Peyer's patch (tissue), 4 donors: ENCODE measurements at regions not wholly inside any gene's neighbourhood (a gene's known extent, or its start where the extent isn't known, plus 50 kb on each side); places are given as distances from the start of the nearest gene placed in this dataset.

Experiments
- DNase-seq, 3 donors: peaks; one replicate each; pipeline ENCODE4 v3.0.0-alpha.2; 2017 to 2019
- H3K27ac ChIP-seq, 4 donors: fragments of 200-600 bp; sonication (generic); one replicate each; pipeline ENCODE4 v1.5.1; 2016 to 2019
- H3K27me3 ChIP-seq, 2 donors: fragments of 200-600 bp; sonication (generic); one replicate each; pipeline ENCODE4 v1.5.1; 2019
- H3K36me3 ChIP-seq, 3 donors: fragments of 200-600 bp; sonication (generic); one replicate each; pipeline ENCODE4 v1.5.1; 2016 to 2019
- H3K4me1 ChIP-seq, 4 donors: fragments of 200-600 bp; sonication (generic); one replicate each; pipeline ENCODE4 v1.5.1; 2016 to 2019
- H3K4me3 ChIP-seq, 4 donors: fragments of 200-600 bp; sonication (generic); 1 replicate in 3 of 4; 2 replicates in 1 of 4; pipeline ENCODE4 v1.5.1; 2016 to 2019; ENCODE audit warnings: mild to moderate bottlenecking in 1 of 4
- H3K9me3 ChIP-seq, 4 donors: fragments of 200-600 bp; sonication (generic); one replicate each; pipeline ENCODE4 v1.5.1; 2016 to 2019; ENCODE audit warnings: mild to moderate bottlenecking in 1 of 4
- POLR2A ChIP-seq, 2 donors: fragments of 450-650 bp; IDR thresholded peaks; one replicate each; pipeline ENCODE4 v1.5.1; 2017; ENCODE audit warnings: antibody characterized with exemption in 2 of 2, mild to moderate bottlenecking in 2 of 2, moderate library complexity in 2 of 2
- TF ChIP-seq, protein P1 (sequence below), 6 experiments: fragments of 450-650 bp in 4 of 6; fragments of 200-600 bp in 2 of 6; sonication (generic) in 1 of 6; IDR thresholded peaks; one replicate each; pipeline ENCODE4 v1.5.1; 2017 to 2019; ENCODE audit warnings: antibody characterized with exemption in 6 of 6, mild to moderate bottlenecking in 3 of 6, moderate library complexity in 1 of 6

- no peak for DNase-seq
- Histone ChIP-seq H3K4me3 (no peak overlapping the region), H3K27ac (no peak overlapping the region), H3K27me3 (no peaks in the 10 kb centered on the region), H3K4me1 (no peaks in the 10 kb centered on the region), H3K36me3 (no peaks in the 10 kb centered on the region), H3K9me3 (no peaks in the 10 kb centered on the region)
- TF ChIP-seq POLR2A (IDR thresholded peaks at IDR 0.05) = no peak
- TF ChIP-seq, protein P1, sequence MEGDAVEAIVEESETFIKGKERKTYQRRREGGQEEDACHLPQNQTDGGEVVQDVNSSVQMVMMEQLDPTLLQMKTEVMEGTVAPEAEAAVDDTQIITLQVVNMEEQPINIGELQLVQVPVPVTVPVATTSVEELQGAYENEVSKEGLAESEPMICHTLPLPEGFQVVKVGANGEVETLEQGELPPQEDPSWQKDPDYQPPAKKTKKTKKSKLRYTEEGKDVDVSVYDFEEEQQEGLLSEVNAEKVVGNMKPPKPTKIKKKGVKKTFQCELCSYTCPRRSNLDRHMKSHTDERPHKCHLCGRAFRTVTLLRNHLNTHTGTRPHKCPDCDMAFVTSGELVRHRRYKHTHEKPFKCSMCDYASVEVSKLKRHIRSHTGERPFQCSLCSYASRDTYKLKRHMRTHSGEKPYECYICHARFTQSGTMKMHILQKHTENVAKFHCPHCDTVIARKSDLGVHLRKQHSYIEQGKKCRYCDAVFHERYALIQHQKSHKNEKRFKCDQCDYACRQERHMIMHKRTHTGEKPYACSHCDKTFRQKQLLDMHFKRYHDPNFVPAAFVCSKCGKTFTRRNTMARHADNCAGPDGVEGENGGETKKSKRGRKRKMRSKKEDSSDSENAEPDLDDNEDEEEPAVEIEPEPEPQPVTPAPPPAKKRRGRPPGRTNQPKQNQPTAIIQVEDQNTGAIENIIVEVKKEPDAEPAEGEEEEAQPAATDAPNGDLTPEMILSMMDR (IDR thresholded peaks at IDR 0.05) = no peak
Measured at GRCh38 chr10:117926491-117926890, 120.2 kb downstream of the RAB11FIP2 start.

GRCh38 chr10:117927332-117927731, 119.4 kb downstream of the RAB11FIP2 start:
- TF ChIP-seq, protein P1 (IDR thresholded peaks at IDR 0.05) = no peak
- TF ChIP-seq POLR2A (IDR thresholded peaks at IDR 0.05) = no peak
- H3K27me3 ChIP-seq = no peaks in the 10 kb centered on the region
- no peaks in the 10 kb centered on the region for H3K4me1 ChIP-seq
- no peaks in the 10 kb centered on the region for H3K36me3 ChIP-seq
- H3K9me3 ChIP-seq = no peaks in the 10 kb centered on the region
- H3K27ac ChIP-seq = no peak overlapping the region
- DNase-seq = no peak
- H3K4me3 ChIP-seq = no peak overlapping the region

GRCh38 chr10:117927871-117928270, 118.9 kb downstream of the RAB11FIP2 start:
- Histone ChIP-seq H3K4me3 (no peak overlapping the region), H3K36me3 (no peaks in the 10 kb centered on the region), H3K4me1 (no peaks in the 10 kb centered on the region), H3K27ac (no peak overlapping the region), H3K27me3 (no peaks in the 10 kb centered on the region), H3K9me3 (no peaks in the 10 kb centered on the region)
- DNase-seq = no peak
- no peak for TF ChIP-seq POLR2A (IDR thresholded peaks at IDR 0.05)
- TF ChIP-seq, protein P1 (IDR thresholded peaks at IDR 0.05) = no peak

- Histone ChIP-seq H3K4me3 (no peak overlapping the region), H3K27me3 (no peaks in the 10 kb centered on the region), H3K36me3 (no peaks in the 10 kb centered on the region), H3K4me1 (no peaks in the 10 kb centered on the region), H3K9me3 (no peaks in the 10 kb centered on the region), H3K27ac (no peak overlapping the region)
- TF ChIP-seq, protein P1 (IDR thresholded peaks at IDR 0.05) = no peak
- no peak for DNase-seq
Measured at GRCh38 chr10:117928281-117928680, 118.5 kb downstream of the RAB11FIP2 start.

DNA sequence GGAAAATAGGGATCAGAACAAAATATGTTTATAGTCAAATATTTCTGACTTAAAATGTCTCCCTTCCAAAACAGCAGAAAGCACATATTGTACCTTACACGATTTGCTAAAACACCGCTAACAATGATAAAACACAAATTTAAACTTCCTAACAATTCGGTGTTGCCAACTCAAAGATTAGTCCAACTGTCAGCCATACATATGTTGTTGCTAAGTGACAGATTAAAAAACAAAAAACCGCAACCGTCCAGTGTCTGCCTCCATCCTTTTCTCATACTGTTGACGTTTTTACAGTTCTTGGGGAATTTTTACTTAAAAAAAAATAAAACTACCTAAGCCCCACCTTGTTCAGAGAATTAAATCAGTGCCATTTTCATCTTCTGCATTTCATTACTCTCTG, 118.0 kb downstream of the RAB11FIP2 start:
- Histone ChIP-seq H3K27me3 (no peaks in the 10 kb centered on the region), H3K36me3 (no peaks in the 10 kb centered on the region), H3K9me3 (no peaks in the 10 kb centered on the region), H3K4me1 (no peaks in the 10 kb centered on the region), H3K4me3 (no peak overlapping the region), H3K27ac (no peak overlapping the region)
- no peak for DNase-seq
- TF ChIP-seq, protein P1 (IDR thresholded peaks at IDR 0.05) = no peak
- TF ChIP-seq POLR2A (IDR thresholded peaks at IDR 0.05) = no peak
